NCI-H526 treated with DMSO at 0.1 percent for 48 hours (cell line): ENCODE measurements at regions not wholly inside any gene's neighbourhood (a gene's known extent, or its start where the extent isn't known, plus 50 kb on each side); places are given as distances from the start of the nearest gene placed in this dataset.

Experiments
- DNase-seq: peaks from one replicate; lab custom pipeline; 2025; lab: John Stamatoyannopoulos, UW

GRCh38 chr2:8624855-8625398, 56.9 kb upstream of the ID2 start:
- no peak for DNase-seq

DNA sequence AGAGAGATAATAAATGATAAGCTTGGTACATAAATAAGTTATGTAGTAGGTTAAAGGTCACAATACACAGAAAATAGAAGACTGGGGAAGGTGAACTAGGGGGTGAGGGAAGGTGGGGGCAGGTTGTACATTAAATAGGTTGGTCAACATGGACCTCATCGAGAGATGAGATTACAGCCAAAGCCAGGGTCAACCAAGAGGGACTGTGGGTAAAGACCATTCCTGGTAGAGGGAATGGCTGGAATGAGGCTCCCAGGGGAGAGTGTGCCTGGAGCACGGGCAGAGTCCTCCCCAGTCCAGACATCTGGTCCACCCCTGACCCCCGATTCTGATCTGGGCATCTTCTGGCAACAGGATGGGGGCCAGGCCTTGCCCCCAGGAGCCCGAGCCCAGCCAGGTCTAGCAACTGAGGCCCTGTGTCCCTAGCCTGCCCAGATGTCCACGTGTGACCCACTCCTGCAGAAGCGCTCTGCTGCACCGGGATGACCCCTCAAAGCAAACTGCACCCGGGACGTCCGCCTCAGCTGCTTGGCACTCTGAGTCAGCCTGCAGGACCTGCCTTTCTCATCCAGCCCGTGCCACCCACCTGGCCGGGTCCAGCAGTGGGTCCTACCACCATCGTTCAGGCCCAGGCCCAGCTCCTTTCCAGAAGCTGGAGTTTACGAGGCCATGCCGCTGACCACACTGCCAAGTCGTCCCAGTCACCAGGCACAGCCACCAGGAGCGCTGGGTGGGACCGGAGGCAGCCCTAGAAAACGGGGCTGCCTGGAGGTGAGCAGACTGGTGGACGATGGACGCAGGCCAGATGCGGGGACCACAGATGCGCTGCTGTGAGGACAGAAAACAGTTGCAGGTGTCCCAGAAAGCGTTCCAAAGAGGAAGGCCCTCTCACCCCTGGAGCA, 56.2 kb upstream of the ID2 start:
- no peak for DNase-seq

- no peak for DNase-seq
Observed at GRCh38 chr2:8626572-8626971, 55.3 kb upstream of the ID2 start.

- peak; percentile 68 for DNase-seq
Observed at GRCh38 chr2:8627019-8627691, 54.7 kb upstream of the ID2 start.

GRCh38 chr2:8627692-8628085, 54.2 kb upstream of the ID2 start:
- no peak for DNase-seq

GRCh38 chr2:8628179-8628865, 53.5 kb upstream of the ID2 start:
- no peak for DNase-seq

- DNase-seq: no peak
Observed at GRCh38 chr2:8628866-8629209, 53.0 kb upstream of the ID2 start.

- DNase-seq: no peak
Observed at GRCh38 chr2:8629402-8629801, 52.5 kb upstream of the ID2 start.

DNA sequence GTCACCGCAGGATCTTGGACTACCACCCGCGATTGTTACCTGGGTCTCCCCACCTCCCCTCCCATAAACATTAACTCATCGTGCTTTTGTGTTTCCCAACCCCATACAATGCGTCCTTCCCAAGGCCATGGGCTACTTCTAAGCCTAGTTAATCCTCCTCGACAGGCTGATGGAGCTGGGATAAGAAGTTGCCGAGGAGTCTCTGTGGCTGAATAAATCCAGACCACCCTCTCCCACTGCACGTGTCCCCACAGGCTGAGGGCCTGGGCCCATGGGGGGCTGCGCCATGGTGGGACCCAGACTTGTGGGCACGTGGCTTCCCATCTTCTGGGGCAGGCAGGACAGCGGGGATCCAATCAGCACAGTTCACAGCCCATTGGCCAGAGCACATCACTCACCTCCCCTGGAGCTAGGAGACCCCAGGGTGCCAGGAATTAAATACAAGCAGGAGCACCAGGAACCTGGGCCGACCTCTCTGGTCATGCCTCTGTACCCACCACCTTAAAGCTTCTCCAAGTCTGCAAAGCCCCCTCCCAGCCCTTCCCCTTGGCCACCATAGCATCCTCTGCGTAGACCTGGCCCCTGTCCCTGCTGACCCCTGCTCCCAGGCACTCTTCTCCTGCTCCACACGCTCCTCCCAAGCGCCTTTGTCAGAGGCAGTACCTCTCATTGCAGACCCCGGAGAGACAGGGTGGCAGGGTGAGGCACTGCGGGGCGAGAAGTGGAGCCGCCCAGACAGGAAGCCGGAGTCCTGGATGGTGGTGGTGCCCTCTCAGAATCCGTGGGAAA, 51.0 kb upstream of the ID2 start:
- DNase-seq: no peak

- no peak for DNase-seq
Observed at GRCh38 chr2:8631465-8632005, 50.3 kb upstream of the ID2 start.
